ENCODE measurements at regions not wholly inside any gene's neighbourhood (a gene's known extent, or its start where the extent isn't known, plus 50 kb on each side); places are given as distances from the start of the nearest gene placed in this dataset.

DNA sequence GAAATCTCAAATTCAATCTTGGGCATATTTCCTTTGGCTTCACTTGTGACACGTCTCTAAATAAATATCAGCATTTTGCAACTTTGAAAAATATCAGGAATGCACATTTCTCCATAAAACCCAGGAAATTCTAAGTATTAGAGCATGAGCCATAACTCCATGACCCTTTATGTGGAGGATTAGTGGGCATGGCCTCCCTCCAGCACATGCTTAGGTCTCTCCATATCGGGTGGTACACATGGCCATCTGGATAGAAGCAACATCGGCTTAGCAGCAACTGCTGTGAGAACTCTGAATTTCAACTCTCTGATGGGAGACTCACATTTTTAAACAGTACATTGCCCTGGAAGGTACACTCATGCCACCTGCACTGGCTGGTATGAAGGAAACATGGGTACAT lies 73.7 kb upstream of the EGFLAM start:
- TF ChIP-seq EZH2 (IDR thresholded peaks at IDR 0.05; ENCODE audit: insufficient read depth, poor library complexity, severe bottlenecking) (no peak), EZH2phosphoT487 (IDR thresholded peaks at IDR 0.05; ENCODE audit: insufficient read depth, low read depth) (no peak)

All from GM23248 (cell line).